ENCODE measurements at regions not wholly inside any gene's neighbourhood (a gene's known extent, or its start where the extent isn't known, plus 50 kb on each side); places are given as distances from the start of the nearest gene placed in this dataset.

DNA sequence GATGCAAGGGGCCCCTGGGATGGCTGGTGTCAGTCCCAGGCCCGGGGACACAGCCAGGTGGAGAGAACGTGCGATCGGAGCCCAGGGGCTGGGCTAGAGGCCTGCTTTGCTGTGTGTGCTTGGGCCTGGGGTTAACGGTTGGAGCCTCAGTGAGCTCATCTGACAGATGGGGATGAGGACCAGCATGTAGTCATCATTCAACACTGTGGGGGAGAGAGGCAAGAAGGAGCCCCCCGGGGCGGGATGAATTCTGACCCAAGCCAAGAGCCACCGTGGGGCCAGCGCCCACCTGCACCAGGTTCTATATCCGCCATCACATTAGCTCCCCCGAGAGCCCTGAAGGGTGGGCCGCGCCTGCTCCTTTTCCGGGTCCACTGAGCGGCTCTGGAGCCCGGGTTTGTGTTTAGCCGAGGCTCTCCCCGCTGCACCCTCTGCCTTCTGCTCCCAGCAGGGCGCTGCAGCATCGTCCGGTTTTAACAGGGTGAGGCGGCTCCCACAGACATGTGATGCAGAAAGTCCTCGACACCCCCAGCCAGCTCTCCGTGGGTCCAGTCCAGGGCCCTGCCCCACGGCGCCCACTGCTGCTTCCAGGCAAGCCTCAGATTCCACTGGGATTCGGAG is 365.7 kb downstream of the SEC14L1 start:
- no peak overlapping the region for H2AK5ac ChIP-seq (ENCODE audit: low read depth, low read length)
- H2AFZ ChIP-seq (ENCODE audit: low read length) = no peak overlapping the region
- no peaks in the 10 kb centered on the region for H3K79me2 ChIP-seq (ENCODE audit: control insufficient read depth in 1 of 2, insufficient read depth in 2 of 2, low read length in 2 of 2)
- H4K91ac ChIP-seq (replicated peaks; ENCODE audit: insufficient read length, low read length) = no peak overlapping the region
- no peaks in the 10 kb centered on the region; a peak in 1 of 8 replicates for H3K36me3 ChIP-seq (ENCODE audit: control insufficient read depth in 2 of 4, insufficient read depth in 4 of 4, low read length in 3 of 4)
- H3K4me3 ChIP-seq (ENCODE audit: extremely low read depth in 1 of 4, insufficient read depth in 2 of 4, low read depth in 3 of 4, low read length in 4 of 4) = no peak overlapping the region
- H3K79me1 ChIP-seq (ENCODE audit: low read depth, low read length) = no peaks in the 10 kb centered on the region
- peaks cover 0 to 5% of the 10 kb centered on the region in 2 experiments; a peak in 1 of 4 replicates for H3K9me3 ChIP-seq (ENCODE audit: insufficient read depth in 2 of 2, low read depth in 1 of 2, low read length in 1 of 2)
- H4K5ac ChIP-seq (ENCODE audit: insufficient read length, low read depth, low read length) = no peak overlapping the region
- no peak overlapping the region for H2BK5ac ChIP-seq (ENCODE audit: low read depth, low read length)
- no peaks in the 10 kb centered on the region for H3K27me3 ChIP-seq (replicated peaks in 1 of 4; ENCODE audit: control insufficient read depth in 3 of 4, extremely low read depth in 1 of 4, insufficient read depth in 3 of 4, low read length in 3 of 4)
- H3K4ac ChIP-seq (replicated peaks; ENCODE audit: insufficient read length, low read depth, low read length) = no peak overlapping the region
- peaks cover 0 to 7% (median 4%) of the 10 kb centered on the region in 4 experiments; a peak in 3 of 7 replicates for H3K4me1 ChIP-seq (replicated peaks in 1 of 4; ENCODE audit: control insufficient read depth in 3 of 4, insufficient read depth in 4 of 4, low read length in 3 of 4)
- no peak overlapping the region for H2BK120ac ChIP-seq (replicated peaks; ENCODE audit: low read depth, low read length)
- H4K8ac ChIP-seq (ENCODE audit: extremely low read depth, insufficient read depth, low read length) = no peak overlapping the region; the same call in 1 of the 2 replicates
- H3K56ac ChIP-seq (replicated peaks; ENCODE audit: insufficient read length, low read depth, low read length) = no peak overlapping the region
- H2BK20ac ChIP-seq (ENCODE audit: low read length) = no peak overlapping the region
- ChIA-PET POLR2A (ENCODE audit: partially characterized antibody) (no interaction called here), CTCF (ENCODE audit: partially characterized antibody) (interaction anchor here (0.7 to 3.2 kb wide), 15 partner anchors 11 to 578 kb away, joined by 3 to 13 read pairs (median 3); no protein-coding TSS in a partner anchor)
- DNase-seq (ENCODE audit: low read depth in 1 of 2, low spot score in 2 of 2) = no peak
- no peak overlapping the region for H2BK12ac ChIP-seq (ENCODE audit: low read depth, low read length)
- 85% methylated on average over 24 of the region's 27 CpGs; no CpG with 5 or more reads in 1 of the 2 experiments for WGBS, 2 experiments (ENCODE audit: extremely low coverage in 1 of 2, insufficient coverage in 1 of 2, insufficient read length in 1 of 2, insufficient replicate concordance in 2 of 2, low coverage in 1 of 2, low lambda C conversion rate in 2 of 2, missing lambda C conversion rate in 1 of 2)
- no peak overlapping the region for H2BK15ac ChIP-seq (ENCODE audit: low read length)
- no peak for FAIRE-seq
- peaks cover 0 to 1% of the 10 kb centered on the region in 2 experiments for H4K20me1 ChIP-seq (replicated peaks in 1 of 2; ENCODE audit: control insufficient read depth in 1 of 2, insufficient read depth in 2 of 2, low read length in 2 of 2)
- no peak overlapping the region for H3K27ac ChIP-seq (ENCODE audit: low read depth, low read length)
- no peak overlapping the region for H3K23ac ChIP-seq (ENCODE audit: insufficient read length)
- H3K4me2 ChIP-seq (ENCODE audit: insufficient read depth in 1 of 2, low read depth in 2 of 2, low read length in 2 of 2) = no peak overlapping the region
- H3K23me2 ChIP-seq (ENCODE audit: low read depth, low read length) = peaks cover 9% of the 10 kb centered on the region; the same call in 1 of the 2 replicates
- H3K14ac ChIP-seq (ENCODE audit: insufficient read length) = no peak overlapping the region
- no peak overlapping the region for H3K9ac ChIP-seq (replicated peaks in 1 of 4; ENCODE audit: extremely low read depth in 1 of 4, low read depth in 3 of 4, low read length in 3 of 4)
- no peak overlapping the region for H3K18ac ChIP-seq (ENCODE audit: extremely low read depth, low read length)
- TF ChIP-seq CTBP2 (IDR thresholded peaks at IDR 0.05; ENCODE audit: borderline replicate concordance, insufficient read depth, insufficient read length, low read length) (no peak), SP2 (IDR thresholded peaks at IDR 0.05; ENCODE audit: low read length) (no peak), SAP30 (IDR thresholded peaks at IDR 0.05; ENCODE audit: insufficient read depth, insufficient replicate concordance, low read length) (no peak), JUND (IDR thresholded peaks at IDR 0.05; ENCODE audit: low read length) (no peak), MAFK (IDR thresholded peaks at IDR 0.05; ENCODE audit: low read depth, low read length) (no peak), CHD2 (IDR thresholded peaks at IDR 0.05; ENCODE audit: low read length) (no peak)
- TF ChIP-seq, protein P1, sequence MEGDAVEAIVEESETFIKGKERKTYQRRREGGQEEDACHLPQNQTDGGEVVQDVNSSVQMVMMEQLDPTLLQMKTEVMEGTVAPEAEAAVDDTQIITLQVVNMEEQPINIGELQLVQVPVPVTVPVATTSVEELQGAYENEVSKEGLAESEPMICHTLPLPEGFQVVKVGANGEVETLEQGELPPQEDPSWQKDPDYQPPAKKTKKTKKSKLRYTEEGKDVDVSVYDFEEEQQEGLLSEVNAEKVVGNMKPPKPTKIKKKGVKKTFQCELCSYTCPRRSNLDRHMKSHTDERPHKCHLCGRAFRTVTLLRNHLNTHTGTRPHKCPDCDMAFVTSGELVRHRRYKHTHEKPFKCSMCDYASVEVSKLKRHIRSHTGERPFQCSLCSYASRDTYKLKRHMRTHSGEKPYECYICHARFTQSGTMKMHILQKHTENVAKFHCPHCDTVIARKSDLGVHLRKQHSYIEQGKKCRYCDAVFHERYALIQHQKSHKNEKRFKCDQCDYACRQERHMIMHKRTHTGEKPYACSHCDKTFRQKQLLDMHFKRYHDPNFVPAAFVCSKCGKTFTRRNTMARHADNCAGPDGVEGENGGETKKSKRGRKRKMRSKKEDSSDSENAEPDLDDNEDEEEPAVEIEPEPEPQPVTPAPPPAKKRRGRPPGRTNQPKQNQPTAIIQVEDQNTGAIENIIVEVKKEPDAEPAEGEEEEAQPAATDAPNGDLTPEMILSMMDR (IDR thresholded peaks at IDR 0.05; ENCODE audit: control extremely low read depth in 1 of 3, insufficient read depth in 1 of 3, low read depth in 1 of 3, low read length in 3 of 3) = no peak
- TF ChIP-seq, protein P2, sequence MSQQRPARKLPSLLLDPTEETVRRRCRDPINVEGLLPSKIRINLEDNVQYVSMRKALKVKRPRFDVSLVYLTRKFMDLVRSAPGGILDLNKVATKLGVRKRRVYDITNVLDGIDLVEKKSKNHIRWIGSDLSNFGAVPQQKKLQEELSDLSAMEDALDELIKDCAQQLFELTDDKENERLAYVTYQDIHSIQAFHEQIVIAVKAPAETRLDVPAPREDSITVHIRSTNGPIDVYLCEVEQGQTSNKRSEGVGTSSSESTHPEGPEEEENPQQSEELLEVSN (IDR thresholded peaks at IDR 0.05) = no peak
